Muscle of back (tissue), 3 donors: ENCODE measurements at regions not wholly inside any gene's neighbourhood (a gene's known extent, or its start where the extent isn't known, plus 50 kb on each side); places are given as distances from the start of the nearest gene placed in this dataset.

Source experiments
- DNase-seq, 3 donors: peaks; one replicate each; pipeline versions ENCODE4 v3.0.0 to v3.0.0-alpha.2; 2013

DNA sequence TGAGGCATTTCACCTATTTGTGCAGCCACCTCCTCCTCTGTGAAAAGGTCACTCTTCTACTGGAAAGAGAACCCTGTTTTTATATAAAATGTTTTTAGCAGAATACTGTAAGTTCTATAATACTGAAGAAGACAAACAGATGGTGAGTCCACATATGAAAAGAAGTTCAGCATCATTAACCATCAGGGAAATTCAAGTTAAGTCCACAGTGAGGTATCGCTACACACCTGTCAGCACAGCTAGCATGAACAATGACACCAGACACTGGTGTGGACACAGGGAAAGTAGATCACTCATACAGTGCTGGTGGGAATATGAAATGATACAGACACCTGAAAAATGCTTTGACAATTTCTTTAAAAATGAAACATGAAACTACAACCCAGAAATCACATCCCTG lies 133.0 kb downstream of the MAD2L1 start:
- DNase-seq, result no peak

GRCh38 chr4:119932277-119932676 lies 134.4 kb downstream of the MAD2L1 start:
- no peak for DNase-seq

DNA sequence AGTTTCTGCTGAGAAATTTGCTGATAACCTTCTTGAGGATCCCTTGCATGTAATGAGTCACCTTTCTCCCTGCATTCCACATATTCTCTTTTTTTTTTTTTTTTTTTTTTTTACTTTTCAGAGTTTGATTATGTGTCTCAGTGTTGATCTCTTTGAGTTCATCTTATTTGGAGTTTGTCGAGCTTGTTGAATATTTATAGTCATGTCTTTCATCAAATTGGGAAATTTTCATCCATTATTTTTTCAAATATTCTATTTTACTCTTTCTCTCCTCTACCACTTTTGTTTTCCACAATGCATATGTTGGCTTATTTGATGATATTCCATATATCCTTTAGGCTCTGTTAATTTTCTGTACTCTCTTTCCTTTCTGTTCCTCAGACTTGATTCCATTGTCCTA lies 136.1 kb downstream of the MAD2L1 start:
- no peak for DNase-seq

DNA sequence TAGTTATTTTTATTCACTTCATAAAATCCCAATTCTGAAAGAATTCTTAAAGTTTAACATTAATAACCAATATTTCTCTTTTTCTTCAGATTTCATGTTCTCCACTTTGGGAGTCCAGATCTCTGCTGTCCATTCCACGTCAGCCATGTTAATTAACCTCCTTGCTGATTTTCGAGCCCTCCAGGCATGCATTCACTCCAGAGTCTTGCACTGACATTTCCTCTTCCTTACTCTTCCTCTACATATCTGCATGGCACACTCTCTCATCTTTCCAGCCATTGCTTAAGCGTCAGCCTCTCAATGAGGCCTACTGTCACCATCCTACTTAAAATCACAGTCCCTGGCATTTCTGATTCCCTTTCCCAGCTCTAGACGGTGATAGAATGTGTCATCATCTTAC lies 144.8 kb downstream of the MAD2L1 start:
- no peak for DNase-seq

- no peak for DNase-seq
Measured at GRCh38 chr4:119906277-119906676, 160.4 kb downstream of the MAD2L1 start.

DNA sequence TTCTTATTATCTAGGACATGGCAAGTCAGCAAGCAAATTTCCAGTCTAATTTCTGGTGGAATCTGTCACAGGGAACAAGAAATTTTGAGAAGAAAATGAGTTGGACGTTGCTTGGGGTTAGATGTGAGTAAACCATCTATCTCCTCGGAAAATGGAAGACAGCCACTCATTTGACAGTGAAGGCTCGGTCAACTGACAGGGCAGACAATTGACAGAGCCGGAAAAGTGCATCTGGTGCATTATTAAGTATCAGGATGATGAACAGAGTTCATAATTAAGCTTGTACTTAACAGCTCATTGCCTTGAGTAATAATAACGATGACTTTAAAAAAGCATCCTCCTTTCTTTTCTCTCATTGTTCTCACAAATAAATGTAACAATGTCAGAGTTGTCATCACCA lies 168.4 kb downstream of the MAD2L1 start:
- no peak for DNase-seq

GRCh38 chr4:119897260-119897659 lies 169.4 kb downstream of the MAD2L1 start:
- DNase-seq, result no peak

- DNase-seq, result no peak
Measured at GRCh38 chr4:119894650-119895208, 171.9 kb downstream of the MAD2L1 start.

- DNase-seq, result no peak
Measured at GRCh38 chr4:119873794-119874325, 192.8 kb downstream of the MAD2L1 start.

GRCh38 chr4:119873132-119873531 lies 193.5 kb downstream of the MAD2L1 start:
- DNase-seq, result no peak

DNA sequence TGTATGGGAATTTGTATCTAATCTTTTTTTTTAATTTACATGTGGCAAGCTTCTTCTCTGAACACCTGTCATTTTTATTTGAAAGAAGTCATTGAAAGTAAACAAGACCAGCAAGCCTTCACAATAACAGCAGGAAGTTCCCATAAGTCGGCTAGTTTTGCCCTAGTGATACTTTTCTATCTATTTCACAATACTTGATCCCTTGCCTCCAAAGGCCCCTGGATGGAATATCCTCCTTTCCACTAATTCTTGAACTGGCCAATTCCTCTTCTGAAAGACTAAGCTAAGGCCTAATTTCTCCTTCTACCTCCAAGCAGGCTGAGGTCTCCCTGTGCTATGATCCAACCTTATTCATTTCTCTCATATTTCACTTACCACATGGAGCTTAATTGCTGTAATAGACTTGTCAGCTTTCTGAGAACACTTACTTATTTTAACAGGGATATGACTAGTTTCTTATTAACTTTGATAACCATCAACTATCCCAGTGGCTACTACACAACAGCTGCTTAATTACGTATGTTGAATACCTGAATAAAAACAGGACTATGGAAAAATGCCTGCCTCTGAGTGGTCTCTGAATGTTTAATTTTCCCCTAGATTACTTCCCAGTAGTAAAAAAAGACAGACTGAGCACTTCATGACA lies 194.2 kb downstream of the MAD2L1 start:
- no peak for DNase-seq

DNA sequence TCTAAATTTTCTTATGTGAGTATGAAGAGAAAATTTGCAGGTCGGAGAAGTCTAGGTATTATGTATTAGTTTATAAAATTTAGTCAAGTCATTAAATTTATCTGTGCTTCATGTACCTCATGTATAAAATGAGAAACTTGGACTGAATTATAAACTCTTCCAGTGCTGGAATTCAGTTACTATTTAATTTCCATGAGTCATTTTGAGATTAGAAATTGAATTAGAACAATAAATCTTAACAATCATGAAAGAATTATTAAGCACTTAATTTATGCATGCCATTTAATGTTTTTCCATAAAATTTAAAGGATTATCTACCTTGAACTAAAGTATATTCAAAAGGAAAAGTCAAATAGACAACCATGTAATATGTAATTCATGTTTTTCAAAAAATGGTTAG lies 195.8 kb downstream of the MAD2L1 start:
- no peak for DNase-seq

GRCh38 chr4:119865789-119866188 lies 200.9 kb downstream of the MAD2L1 start:
- no peak for DNase-seq

GRCh38 chr4:119865389-119865788 lies 201.3 kb downstream of the MAD2L1 start:
- DNase-seq, result peak in 2 of 3 donors; percentile 11 to 26

DNA sequence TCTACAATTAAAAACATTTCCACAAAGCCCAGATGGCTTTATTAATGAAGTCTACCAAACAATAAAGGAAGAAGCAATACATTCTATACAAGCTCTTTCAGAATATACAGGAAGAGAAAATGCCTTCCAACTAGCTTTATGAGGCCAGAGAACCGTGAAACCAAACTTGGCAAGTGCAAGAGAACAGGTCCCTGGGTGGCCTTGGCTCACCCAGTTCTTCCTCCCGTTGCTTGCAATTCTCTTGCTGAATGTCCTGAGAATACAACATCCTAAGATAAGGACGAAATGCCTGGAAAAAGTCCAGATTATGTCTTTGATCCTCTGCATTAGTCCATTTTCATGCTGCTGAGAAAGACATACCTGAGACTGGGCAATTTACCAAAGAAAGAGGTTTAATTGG lies 204.9 kb downstream of the MAD2L1 start:
- peak in 1 of 3 donors; percentile 7 for DNase-seq

DNA sequence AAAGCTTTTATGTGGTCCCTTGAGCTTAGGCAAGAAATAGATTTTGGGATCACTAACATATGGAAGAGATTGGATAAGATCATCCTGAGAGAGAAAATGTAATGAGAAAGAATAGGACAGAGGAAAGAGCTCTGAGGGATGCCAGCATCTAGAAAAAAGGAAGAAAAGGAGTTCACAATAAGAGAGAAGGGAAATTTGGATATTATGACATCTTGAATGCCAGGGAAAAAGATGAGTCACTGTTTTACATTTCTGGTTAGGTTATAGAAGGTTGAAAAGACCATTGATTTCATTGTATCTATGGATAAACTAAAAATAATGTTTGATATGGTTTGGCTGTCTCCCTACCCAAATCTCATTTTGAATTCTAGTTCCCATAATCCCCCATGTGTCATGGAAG lies 208.5 kb downstream of the MAD2L1 start:
- peak in 1 of 3 donors; percentile 6 for DNase-seq

DNA sequence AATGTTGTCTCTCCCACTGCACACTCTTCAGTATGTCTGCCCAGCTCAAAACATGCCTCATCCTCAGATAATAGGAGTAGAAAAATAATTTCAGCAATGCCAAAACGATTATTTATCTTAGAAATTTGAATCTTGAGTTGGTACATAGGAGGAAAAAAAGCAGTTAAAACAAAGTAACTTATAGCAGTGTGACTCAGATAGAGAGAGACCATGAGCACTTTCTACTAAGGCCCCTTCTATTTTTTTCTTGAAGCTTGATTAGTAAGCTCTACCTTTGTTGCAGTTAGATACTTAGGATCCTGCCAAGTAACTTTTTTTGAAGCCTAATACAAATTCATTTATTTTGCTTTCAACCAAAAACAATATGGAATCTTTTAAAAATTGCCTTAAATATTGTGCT lies 212.3 kb downstream of the MAD2L1 start:
- DNase-seq, result no peak

GRCh38 chr4:119851649-119852048 lies 215.0 kb downstream of the MAD2L1 start:
- no peak for DNase-seq

- no peak for DNase-seq
Measured at GRCh38 chr4:119841361-119841760, 212.8 kb upstream of the PDE5A start.

DNA sequence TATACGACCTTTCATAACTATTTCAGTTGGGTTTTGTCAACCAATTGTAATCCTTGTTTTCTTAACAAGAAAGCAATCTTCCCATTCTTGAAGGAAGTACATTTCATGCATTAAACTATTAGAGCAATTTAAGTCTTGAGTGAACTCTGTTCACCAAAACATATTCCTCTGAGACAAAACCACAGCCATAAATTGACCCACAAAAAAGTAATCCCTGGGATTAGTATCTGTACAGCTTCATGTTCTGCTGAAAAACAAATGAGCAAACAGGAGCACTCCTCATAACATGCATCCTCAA lies 207.0 kb upstream of the PDE5A start:
- DNase-seq, result no peak

- peak in 2 of 3 donors; percentile 17 to 41 for DNase-seq
Measured at GRCh38 chr4:119834906-119835612, 206.5 kb upstream of the PDE5A start.

DNA sequence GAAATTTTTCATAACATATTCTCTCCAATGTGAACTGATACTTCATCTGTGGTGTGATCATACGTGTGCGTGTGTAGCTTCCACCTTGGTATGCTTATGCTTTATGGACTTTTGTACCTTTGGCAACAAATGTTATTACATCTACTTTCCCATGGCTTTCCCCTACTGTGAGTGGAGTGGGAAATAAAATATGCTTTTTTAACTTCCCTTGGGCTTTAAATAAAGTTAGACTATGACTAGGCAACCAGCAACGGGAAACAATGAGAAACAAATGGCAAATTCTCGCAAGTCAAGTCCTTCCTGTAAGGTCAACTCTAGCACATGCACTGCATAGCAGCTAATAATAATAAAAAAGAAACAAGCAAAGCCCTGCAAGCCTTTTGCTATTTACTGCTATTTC lies 205.0 kb upstream of the PDE5A start:
- DNase-seq, result peak in 2 of 3 donors; percentile 16 to 39

DNA sequence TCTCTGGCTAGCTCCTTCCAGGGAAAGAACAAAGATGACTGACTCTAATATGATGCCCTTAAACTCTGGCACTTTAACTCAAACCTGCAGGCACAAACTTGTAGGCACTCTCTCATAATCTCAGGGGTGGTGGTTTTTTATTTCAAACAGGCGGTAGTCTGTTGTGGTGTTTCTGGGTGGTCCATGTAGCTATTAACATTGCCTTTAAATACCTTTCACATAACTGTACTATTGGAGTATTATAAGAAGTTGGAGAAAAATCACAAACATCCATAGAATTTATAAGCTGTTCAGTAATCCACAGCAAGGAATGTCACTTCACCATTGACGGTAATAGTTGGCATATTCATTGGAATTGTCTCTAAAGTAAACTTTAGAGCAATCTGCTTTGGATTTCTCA lies 204.2 kb upstream of the PDE5A start:
- DNase-seq, result no peak
